H1 (cell line): ENCODE measurements at regions not wholly inside any gene's neighbourhood (a gene's known extent, or its start where the extent isn't known, plus 50 kb on each side); places are given as distances from the start of the nearest gene placed in this dataset.

Experiments used
- POLR2A ChIP-seq, 2 experiments: IDR thresholded peaks; 1 replicate in 1 of 2; 2 replicates in 1 of 2; pipeline ENCODE4 v1.6.1; 2011; ENCODE audit warnings: low read depth in 2 of 2, low read length in 2 of 2, mild to moderate bottlenecking in 2 of 2; ENCODE audit errors: control extremely low read depth in 1 of 2
- TAF7 ChIP-seq: optimal IDR thresholded peaks from 2 replicates; pipeline ENCODE3; 2011; ENCODE audit warnings: low read depth, mild to moderate bottlenecking, inconsistent platforms, low read length, moderate library complexity, borderline replicate concordance
- TF ChIP-seq, protein P1 (sequence below): IDR thresholded peaks from 2 replicates; pipeline ENCODE4 v1.6.1; 2012; ENCODE audit warnings: low read length, inconsistent platforms

DNA sequence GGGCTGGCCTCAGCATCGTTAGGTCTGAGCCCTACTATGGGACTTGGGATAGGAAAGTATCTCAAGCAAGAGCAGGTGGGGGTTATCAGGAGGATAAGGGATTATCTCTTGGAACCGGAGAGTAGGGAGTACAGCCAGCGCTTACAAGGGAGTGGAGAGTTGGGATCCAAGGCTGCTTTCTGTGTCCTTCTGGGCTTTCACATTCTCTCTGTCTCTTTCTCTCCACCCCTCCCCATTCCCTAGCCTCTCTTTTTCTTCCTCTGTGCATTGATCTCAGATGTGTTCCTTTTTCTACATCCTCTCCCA lies 170.2 kb downstream of the BUD13 start (continued):
- TF ChIP-seq POLR2A (IDR thresholded peaks at IDR 0.05; ENCODE audit: control extremely low read depth in 1 of 2, low read depth in 2 of 2, low read length in 2 of 2) (no peak), TAF7 (no peak)
- TF ChIP-seq, protein P1, sequence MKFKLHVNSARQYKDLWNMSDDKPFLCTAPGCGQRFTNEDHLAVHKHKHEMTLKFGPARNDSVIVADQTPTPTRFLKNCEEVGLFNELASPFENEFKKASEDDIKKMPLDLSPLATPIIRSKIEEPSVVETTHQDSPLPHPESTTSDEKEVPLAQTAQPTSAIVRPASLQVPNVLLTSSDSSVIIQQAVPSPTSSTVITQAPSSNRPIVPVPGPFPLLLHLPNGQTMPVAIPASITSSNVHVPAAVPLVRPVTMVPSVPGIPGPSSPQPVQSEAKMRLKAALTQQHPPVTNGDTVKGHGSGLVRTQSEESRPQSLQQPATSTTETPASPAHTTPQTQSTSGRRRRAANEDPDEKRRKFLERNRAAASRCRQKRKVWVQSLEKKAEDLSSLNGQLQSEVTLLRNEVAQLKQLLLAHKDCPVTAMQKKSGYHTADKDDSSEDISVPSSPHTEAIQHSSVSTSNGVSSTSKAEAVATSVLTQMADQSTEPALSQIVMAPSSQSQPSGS = no peak
